Activated CD8-positive, alpha-beta T cell treated with anti-CD3 and anti-CD28 coated beads for 36 hours (primary cell): ENCODE measurements at regions not wholly inside any gene's neighbourhood (a gene's known extent, or its start where the extent isn't known, plus 50 kb on each side); places are given as distances from the start of the nearest gene placed in this dataset.
"Not testable (repeated sequence)": the region's sequence is repeated elsewhere in the genome, so short reads cannot be mapped to it uniquely, and the experiment has no call there.

Experiments used
- ATAC-seq: fragments of 200-7000 bp; cut with Tn5 transposase; one replicate; pipeline ENCODE4 v1.10.0; 2021; ENCODE audit warnings: mild to moderate bottlenecking, moderate library complexity
- CTCF ChIA-PET: fragments of 350-600 bp; sonication (Branson Sonifier 250); formaldehyde crosslinking; loops from one replicate; lab custom pipeline; 2021; ENCODE audit warnings: antibody characterized with exemption; lab: Charles Lee
- POLR2A ChIA-PET: fragments of 350-600 bp; sonication (Branson Sonifier 250); formaldehyde crosslinking; loops from one replicate; lab custom pipeline; 2021; ENCODE audit warnings: antibody characterized with exemption; lab: Charles Lee
- DNase-seq: peaks from one replicate; pipeline ENCODE4 v3.0.0-alpha.2; 2020
- H3K27ac Mint-ChIP-seq: one replicate; pipeline ENCODE4 v1.8.0; 2021; ENCODE audit warnings: mild to moderate bottlenecking, mixed read lengths
- H3K27me3 Mint-ChIP-seq: one replicate; pipeline ENCODE4 v1.8.0; 2021; ENCODE audit warnings: mixed read lengths
- H3K36me3 Mint-ChIP-seq: one replicate; pipeline ENCODE4 v1.8.0; 2021; ENCODE audit warnings: low read depth, mixed read lengths
- H3K4me1 Mint-ChIP-seq: one replicate; pipeline ENCODE4 v1.8.0; 2021; ENCODE audit warnings: low read depth, mixed read lengths
- H3K4me3 Mint-ChIP-seq: one replicate; pipeline ENCODE4 v1.8.0; 2021; ENCODE audit warnings: mild to moderate bottlenecking, moderate library complexity, mixed read lengths
- H3K9me3 Mint-ChIP-seq: one replicate; pipeline ENCODE4 v1.8.0; 2021; ENCODE audit warnings: mixed read lengths
- CTCF ChIP-seq: fragments of 200-600 bp; IDR thresholded peaks from one replicate; pipeline ENCODE4 v1.8.0; 2022; ENCODE audit warnings: antibody characterized with exemption, mild to moderate bottlenecking
- intact Hi-C: fragments of 100-400 bp; cut with micrococcal nuclease; formaldehyde crosslinking; loops from one replicate; pipeline ENCODE4 v1.10.0; 2022

GRCh38 chr13:62115831-62116230 is 700.2 kb upstream of the PCDH20 start:
- DNase-seq: no peak
- H3K9me3 Mint-ChIP-seq: no peaks in the 10 kb centered on the region
- no peak overlapping the region for H3K4me3 Mint-ChIP-seq
- no peaks in the 10 kb centered on the region for H3K36me3 Mint-ChIP-seq
- no peaks in the 10 kb centered on the region for H3K4me1 Mint-ChIP-seq
- no peak for ATAC-seq
- ChIA-PET CTCF (no interaction called here), POLR2A (no interaction called here)
- no peaks in the 10 kb centered on the region for H3K27me3 Mint-ChIP-seq
- intact Hi-C loops: no loop called here
- TF ChIP-seq CTCF: no peak
- no peak overlapping the region for H3K27ac Mint-ChIP-seq

- no peak for ATAC-seq
- Mint-ChIP-seq H3K9me3 (no peaks in the 10 kb centered on the region), H3K4me1 (no peaks in the 10 kb centered on the region), H3K36me3 (no peaks in the 10 kb centered on the region), H3K27ac (no peak overlapping the region), H3K4me3 (no peak overlapping the region), H3K27me3 (no peaks in the 10 kb centered on the region)
- DNase-seq: no peak
- CTCF ChIA-PET: no interaction called here
- POLR2A ChIA-PET: no interaction called here
- no peak for TF ChIP-seq CTCF
- intact Hi-C loops: no loop called here
Observed at GRCh38 chr13:62113179-62113578, 697.5 kb upstream of the PCDH20 start.

GRCh38 chr13:62110079-62110478 is 694.4 kb upstream of the PCDH20 start:
- Mint-ChIP-seq H3K27ac (no peak overlapping the region), H3K27me3 (no peaks in the 10 kb centered on the region), H3K4me1 (no peaks in the 10 kb centered on the region), H3K4me3 (no peak overlapping the region), H3K9me3 (no peaks in the 10 kb centered on the region), H3K36me3 (no peaks in the 10 kb centered on the region)
- intact Hi-C loops: no loop called here
- no peak for TF ChIP-seq CTCF
- POLR2A ChIA-PET: no interaction called here
- ATAC-seq (no peak), DNase-seq (no peak)
- CTCF ChIA-PET: no interaction called here

- intact Hi-C loops: not testable (repeated sequence)
Observed at GRCh38 chr13:62104136-62104535, 688.5 kb upstream of the PCDH20 start.

GRCh38 chr13:62096652-62097051 is 681.0 kb upstream of the PCDH20 start:
- Mint-ChIP-seq H3K27me3 (no peaks in the 10 kb centered on the region), H3K9me3 (peaks cover 11% of the 10 kb centered on the region), H3K27ac (no peak overlapping the region), H3K36me3 (no peaks in the 10 kb centered on the region), H3K4me3 (no peak overlapping the region), H3K4me1 (no peaks in the 10 kb centered on the region)
- POLR2A ChIA-PET: no interaction called here
- ATAC-seq (no peak), DNase-seq (no peak)
- intact Hi-C loops: no loop called here
- no peak for TF ChIP-seq CTCF
- CTCF ChIA-PET: interaction anchor here (1.1 kb wide), 1 partner anchor 9 kb away, joined by 3 read pairs; no protein-coding TSS in a partner anchor

More at GRCh38 chr13:62104136-62104535, 688.5 kb upstream of the PCDH20 start:
- ATAC-seq, CTCF ChIA-PET, H3K27me3 Mint-ChIP-seq, POLR2A ChIA-PET, H3K27ac Mint-ChIP-seq, DNase-seq, H3K4me3 Mint-ChIP-seq, H3K4me1 Mint-ChIP-seq, H3K9me3 Mint-ChIP-seq, H3K36me3 Mint-ChIP-seq: not testable (repeated sequence)

- TF ChIP-seq CTCF: no peak
- DNase-seq: no peak
- no peak for ATAC-seq
- H3K27ac Mint-ChIP-seq: no peak overlapping the region
- no peaks in the 10 kb centered on the region for H3K4me1 Mint-ChIP-seq
- ChIA-PET POLR2A (no interaction called here), CTCF (no interaction called here)
- no peak overlapping the region for H3K4me3 Mint-ChIP-seq
- peaks cover 11% of the 10 kb centered on the region for H3K9me3 Mint-ChIP-seq
- intact Hi-C loops: no loop called here
- no peaks in the 10 kb centered on the region for H3K27me3 Mint-ChIP-seq
- no peaks in the 10 kb centered on the region for H3K36me3 Mint-ChIP-seq
Observed at GRCh38 chr13:62094932-62095331, 679.3 kb upstream of the PCDH20 start.
